MM.1S (cell line): ENCODE measurements at regions not wholly inside any gene's neighbourhood (a gene's known extent, or its start where the extent isn't known, plus 50 kb on each side); places are given as distances from the start of the nearest gene placed in this dataset.
"Not testable (repeated sequence)": the region's sequence is repeated elsewhere in the genome, so short reads cannot be mapped to it uniquely, and the experiment has no call there.

Experiments
- DNase-seq: peaks from one replicate; pipeline ENCODE4 v3.0.0-alpha.2; 2015
- H2AFZ ChIP-seq: fragments of 300-600 bp; sonication (generic); 2 replicates; pipeline ENCODE4 v1.6.0; 2016; ENCODE audit warnings: antibody characterized with exemption, low read length
- H3F3A ChIP-seq: fragments of 300-600 bp; sonication (generic); 2 replicates; pipeline ENCODE4 v1.6.1; 2016; ENCODE audit warnings: mild to moderate bottlenecking, antibody characterized with exemption, low read length, moderate library complexity, mixed read lengths; ENCODE audit not compliant: insufficient read depth
- H3K27ac ChIP-seq: fragments of 300-600 bp; sonication (generic); 2 replicates; pipeline ENCODE4 v1.5.1; 2016; ENCODE audit warnings: mild to moderate bottlenecking, low read length
- H3K27me3 ChIP-seq: fragments of 300-600 bp; sonication (generic); replicated peaks from 2 replicates; pipeline ENCODE4 v1.6.0; 2016; ENCODE audit warnings: low read length; ENCODE audit not compliant: insufficient read depth
- H3K36me3 ChIP-seq: fragments of 300-600 bp; sonication (generic); replicated peaks from 2 replicates; pipeline ENCODE4 v1.6.1; 2016; ENCODE audit warnings: mild to moderate bottlenecking, low read length, mixed read lengths; ENCODE audit not compliant: insufficient read depth
- H3K4me1 ChIP-seq: fragments of 300-600 bp; sonication (generic); 2 replicates; pipeline ENCODE4 v1.6.1; 2016; ENCODE audit warnings: low read length, mixed read lengths
- H3K4me2 ChIP-seq: fragments of 300-600 bp; sonication (generic); 2 replicates; pipeline ENCODE4 v1.6.0; 2016; ENCODE audit warnings: low read depth, low read length
- H3K4me3 ChIP-seq: fragments of 300-600 bp; sonication (generic); 2 replicates; pipeline ENCODE4 v1.5.1; 2016; ENCODE audit warnings: low read length, mixed read lengths
- H3K79me2 ChIP-seq: fragments of 300-600 bp; sonication (generic); 2 replicates; pipeline ENCODE4 v1.6.1; 2016; ENCODE audit warnings: mixed run types, low read length, mixed read lengths
- H3K9ac ChIP-seq: fragments of 300-600 bp; sonication (generic); 2 replicates; pipeline ENCODE4 v1.6.1; 2016; ENCODE audit warnings: low read length, mixed read lengths
- H3K9me2 ChIP-seq: fragments of 300-600 bp; sonication (generic); replicated peaks from 2 replicates; pipeline ENCODE4 v1.6.1; 2016; ENCODE audit warnings: mild to moderate bottlenecking, low read length, mixed read lengths; ENCODE audit not compliant: insufficient read depth
- H3K9me3 ChIP-seq: fragments of 300-600 bp; sonication (generic); replicated peaks from 2 replicates; pipeline ENCODE4 v1.6.1; 2016; ENCODE audit warnings: mild to moderate bottlenecking, low read length, mixed read lengths; ENCODE audit not compliant: insufficient read depth
- H4K20me1 ChIP-seq: fragments of 300-600 bp; sonication (generic); 2 replicates; pipeline ENCODE4 v1.6.1; 2016; ENCODE audit warnings: mild to moderate bottlenecking, low read length, moderate library complexity, mixed read lengths; ENCODE audit not compliant: insufficient read depth
- CTCF ChIP-seq: fragments of 300-600 bp; sonication (generic); IDR thresholded peaks from 2 replicates; pipeline ENCODE4 v1.5.1; 2016; ENCODE audit warnings: antibody characterized with exemption, low read length, mixed read lengths
- EZH2 ChIP-seq: fragments of 300-600 bp; sonication (generic); optimal IDR thresholded peaks from 2 replicates; pipeline ENCODE3; 2017; ENCODE audit warnings: low read depth, mild to moderate bottlenecking, antibody characterized with exemption, low read length, mixed read lengths
- EZH2phosphoT487 ChIP-seq: fragments of 300-600 bp; sonication (generic); IDR thresholded peaks from 2 replicates; pipeline ENCODE4 v1.6.1; 2018; ENCODE audit warnings: antibody characterized with exemption, low read length

DNA sequence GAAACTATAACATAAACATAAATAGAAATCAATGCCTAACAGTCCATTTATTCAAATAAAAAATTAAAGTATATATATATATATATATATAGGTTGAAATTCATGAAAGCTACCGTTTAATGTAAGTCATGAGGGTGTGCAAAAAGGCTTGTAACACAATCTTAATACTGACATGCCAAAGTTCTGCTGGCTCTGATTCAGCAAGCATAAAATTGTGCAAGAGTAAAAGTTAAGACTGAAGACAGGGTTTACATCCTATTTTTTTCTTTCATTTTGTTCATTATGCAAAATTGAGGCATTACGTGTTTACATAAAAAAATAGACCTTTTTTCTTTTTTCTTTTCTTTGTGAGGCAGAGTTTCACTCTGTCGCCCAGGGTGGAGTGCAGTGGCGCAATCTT is 984.2 kb downstream of the FSCB start:
- Histone ChIP-seq H3K27me3 (no peaks in the 10 kb centered on the region), H3K79me2 (no peaks in the 10 kb centered on the region)
- no peak for DNase-seq

GRCh38 chr14:43522191-43522590 is 984.9 kb downstream of the FSCB start:
- TF ChIP-seq EZH2phosphoT487 (no peak), EZH2 (no peak), CTCF (no peak)

More for the DNA sequence above, 984.2 kb downstream of the FSCB start:
- Histone ChIP-seq H3K9ac (no peak overlapping the region), H3K9me2 (no peaks in the 10 kb centered on the region), H3K4me1 (no peaks in the 10 kb centered on the region), H3K9me3 (no peaks in the 10 kb centered on the region), H3F3A (no peaks in the 10 kb centered on the region), H3K36me3 (no peaks in the 10 kb centered on the region), H2AFZ (no peak overlapping the region), H4K20me1 (no peaks in the 10 kb centered on the region), H3K27ac (no peak overlapping the region), H3K4me2 (no peak overlapping the region), H3K4me3 (no peak overlapping the region)
- no peak for TF ChIP-seq EZH2phosphoT487
- no peak for TF ChIP-seq CTCF
- TF ChIP-seq EZH2, result no peak

DNA sequence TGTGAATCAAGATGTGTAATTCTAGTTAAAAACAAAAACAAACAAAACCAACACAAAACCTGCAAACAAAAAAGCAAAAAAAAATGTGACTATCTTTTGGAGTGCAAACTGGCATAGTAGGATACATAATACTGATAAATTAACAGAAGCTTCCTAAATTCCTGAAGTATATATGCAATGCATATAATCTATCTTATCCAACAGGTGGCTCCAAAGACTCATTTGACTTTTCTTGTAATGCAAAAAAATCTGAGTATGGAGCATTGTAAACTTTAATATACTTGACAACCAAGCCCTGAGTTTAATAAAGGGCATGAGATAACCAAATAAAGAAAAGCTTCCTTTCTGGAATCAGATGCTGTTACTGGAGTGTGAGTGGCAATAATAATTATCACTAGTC is 1003.6 kb downstream of the FSCB start:
- Histone ChIP-seq H3K4me2 (no peak overlapping the region), H3K9me2 (no peaks in the 10 kb centered on the region), H3F3A (no peaks in the 10 kb centered on the region), H3K27me3 (no peaks in the 10 kb centered on the region), H3K9ac (no peak overlapping the region), H3K27ac (no peak overlapping the region), H2AFZ (no peak overlapping the region), H3K79me2 (no peaks in the 10 kb centered on the region), H3K9me3 (no peaks in the 10 kb centered on the region), H4K20me1 (no peaks in the 10 kb centered on the region), H3K4me3 (no peak overlapping the region), H3K4me1 (no peaks in the 10 kb centered on the region), H3K36me3 (no peaks in the 10 kb centered on the region)
- DNase-seq, result peak; percentile 7
- TF ChIP-seq EZH2phosphoT487 (no peak), EZH2 (no peak), CTCF (peak; percentile 17; the same call in 1 of the 2 replicates)

More at GRCh38 chr14:43522191-43522590, 984.9 kb downstream of the FSCB start:
- H3K9me3 ChIP-seq, result no peaks in the 10 kb centered on the region
- H3K9me2 ChIP-seq, result no peaks in the 10 kb centered on the region
- H3K36me3 ChIP-seq, result no peaks in the 10 kb centered on the region
- H3K27me3 ChIP-seq, result no peaks in the 10 kb centered on the region
- no peak overlapping the region for H3K9ac ChIP-seq
- no peaks in the 10 kb centered on the region for H3K79me2 ChIP-seq
- H3F3A ChIP-seq, result no peaks in the 10 kb centered on the region
- no peak overlapping the region for H3K27ac ChIP-seq
- no peak overlapping the region for H2AFZ ChIP-seq
- H4K20me1 ChIP-seq, result no peaks in the 10 kb centered on the region
- no peak overlapping the region for H3K4me3 ChIP-seq
- H3K4me1 ChIP-seq, result no peaks in the 10 kb centered on the region
- no peak for DNase-seq
- no peak overlapping the region for H3K4me2 ChIP-seq

- H3K4me1 ChIP-seq, result not testable (repeated sequence)
Observed at GRCh38 chr14:43492359-43492758, 1014.7 kb downstream of the FSCB start.

More at GRCh38 chr14:43492359-43492758, 1014.7 kb downstream of the FSCB start:
- H3K4me3 ChIP-seq, H2AFZ ChIP-seq, DNase-seq, H3K79me2 ChIP-seq, H3K4me2 ChIP-seq, H3K27me3 ChIP-seq, H3K36me3 ChIP-seq, H3K9ac ChIP-seq, H3K9me3 ChIP-seq, H3K27ac ChIP-seq, H3F3A ChIP-seq, H3K9me2 ChIP-seq, H4K20me1 ChIP-seq: not testable (repeated sequence)
